B cell (primary cell): ENCODE measurements at regions not wholly inside any gene's neighbourhood (a gene's known extent, or its start where the extent isn't known, plus 50 kb on each side); places are given as distances from the start of the nearest gene placed in this dataset.

ENCODE experiments used
- CTCF ChIP-seq: fragments of 200-600 bp; IDR thresholded peaks from one replicate; pipeline ENCODE4 v1.8.0; 2022; ENCODE audit warnings: antibody characterized with exemption, mild to moderate bottlenecking
- EZH2 ChIP-seq: IDR thresholded peaks from 2 replicates; pipeline ENCODE4 v1.6.1; 2012; ENCODE audit warnings: borderline replicate concordance, low read depth, mild to moderate bottlenecking, moderate library complexity, low read length; ENCODE audit not compliant: insufficient read depth, poor library complexity, severe bottlenecking

- TF ChIP-seq CTCF (no peak), EZH2 (no peak)
Measured at GRCh38 chr7:153523320-153524015, 528.7 kb upstream of the DPP6 start.
